ENCODE measurements at regions not wholly inside any gene's neighbourhood (a gene's known extent, or its start where the extent isn't known, plus 50 kb on each side); places are given as distances from the start of the nearest gene placed in this dataset.
"Not testable (repeated sequence)": the region's sequence is repeated elsewhere in the genome, so short reads cannot be mapped to it uniquely, and the experiment has no call there.

- H3K9me2 ChIP-seq (ENCODE audit: insufficient read depth, low read length); CTCF ChIA-PET (ENCODE audit: unreplicated experiment); H3K4me3 ChIP-seq (ENCODE audit: low read depth, low read length, poor library complexity, severe bottlenecking); H3K36me3 ChIP-seq (ENCODE audit: insufficient read depth, low read length); BruUV-seq (replicated peaks); DNase-seq (ENCODE audit: low spot score); POLR2A ChIA-PET; H3K4me2 ChIP-seq (ENCODE audit: low read length); H3K27ac ChIP-seq (ENCODE audit: low read depth, low read length, poor library complexity, severe bottlenecking); H3K79me2 ChIP-seq (ENCODE audit: insufficient read depth, low read depth, low read length); H3K9me3 ChIP-seq (ENCODE audit: low read length); H4K20me1 ChIP-seq (ENCODE audit: insufficient read depth, low read length); intact Hi-C loops (cut with micrococcal nuclease; ENCODE audit: unreplicated experiment); H2AFZ ChIP-seq (ENCODE audit: low read length); H3K4me1 ChIP-seq (ENCODE audit: insufficient read depth, low read length, poor library complexity, severe bottlenecking): not testable (repeated sequence)
Observed at GRCh38 chr11:37430966-37431632, 833.1 kb upstream of the RAG2 start.

- intact Hi-C loops (cut with micrococcal nuclease; ENCODE audit: unreplicated experiment): no loop called here
- Histone ChIP-seq H2AFZ (ENCODE audit: low read length) (no peak overlapping the region), H3K79me2 (ENCODE audit: insufficient read depth, low read depth, low read length) (no peaks in the 10 kb centered on the region), H3K27ac (ENCODE audit: low read depth, low read length, poor library complexity, severe bottlenecking) (no peak overlapping the region), H3K4me2 (ENCODE audit: low read length) (no peak overlapping the region), H3K4me1 (ENCODE audit: insufficient read depth, low read length, poor library complexity, severe bottlenecking) (no peaks in the 10 kb centered on the region), H3K9me3 (ENCODE audit: low read length) (no peaks in the 10 kb centered on the region), H3K36me3 (ENCODE audit: insufficient read depth, low read length) (no peaks in the 10 kb centered on the region), H4K20me1 (ENCODE audit: insufficient read depth, low read length) (no peaks in the 10 kb centered on the region), H3K9me2 (ENCODE audit: insufficient read depth, low read length) (no peaks in the 10 kb centered on the region), H3K4me3 (ENCODE audit: low read depth, low read length, poor library complexity, severe bottlenecking) (no peak overlapping the region)
- CTCF ChIA-PET (ENCODE audit: unreplicated experiment): no interaction called here
- DNase-seq (ENCODE audit: low spot score): no peak
- no peak for TF ChIP-seq CTCF (conservative IDR thresholded peaks at IDR 0.05; ENCODE audit: low read length)
- TF ChIP-seq EZH2phosphoT487 (IDR thresholded peaks at IDR 0.05; ENCODE audit: borderline replicate concordance, low read depth, low read length): no peak
- BruUV-seq (replicated peaks): no TSS peak
- POLR2A ChIA-PET: no interaction called here
Observed at GRCh38 chr11:37422511-37422910, 824.5 kb upstream of the RAG2 start.

GRCh38 chr11:37411289-37411688 lies 813.3 kb upstream of the RAG2 start:
- H3K36me3 ChIP-seq (ENCODE audit: insufficient read depth, low read length): no peaks in the 10 kb centered on the region
- POLR2A ChIA-PET: no interaction called here
- no peaks in the 10 kb centered on the region for H4K20me1 ChIP-seq (ENCODE audit: insufficient read depth, low read length)
- no peak overlapping the region for H3K27ac ChIP-seq (ENCODE audit: low read depth, low read length, poor library complexity, severe bottlenecking)
- H3K9me3 ChIP-seq (ENCODE audit: low read length): no peaks in the 10 kb centered on the region
- H3K79me2 ChIP-seq (ENCODE audit: insufficient read depth, low read depth, low read length): no peaks in the 10 kb centered on the region
- TF ChIP-seq EZH2phosphoT487 (IDR thresholded peaks at IDR 0.05; ENCODE audit: borderline replicate concordance, low read depth, low read length) (no peak), CTCF (conservative IDR thresholded peaks at IDR 0.05; ENCODE audit: low read length) (no peak)
- no peak overlapping the region for H3K4me3 ChIP-seq (ENCODE audit: low read depth, low read length, poor library complexity, severe bottlenecking)
- H2AFZ ChIP-seq (ENCODE audit: low read length): no peak overlapping the region
- H3K9me2 ChIP-seq (ENCODE audit: insufficient read depth, low read length): no peaks in the 10 kb centered on the region
- CTCF ChIA-PET (ENCODE audit: unreplicated experiment): no interaction called here
- BruUV-seq (replicated peaks): no TSS peak
- intact Hi-C loops (cut with micrococcal nuclease; ENCODE audit: unreplicated experiment): no loop called here
- H3K4me1 ChIP-seq (ENCODE audit: insufficient read depth, low read length, poor library complexity, severe bottlenecking): no peaks in the 10 kb centered on the region
- DNase-seq (ENCODE audit: low spot score): no peak
- no peak overlapping the region for H3K4me2 ChIP-seq (ENCODE audit: low read length)

Measured in OCI-LY7 (cell line).